Loucy (cell line): ENCODE measurements at regions not wholly inside any gene's neighbourhood (a gene's known extent, or its start where the extent isn't known, plus 50 kb on each side); places are given as distances from the start of the nearest gene placed in this dataset.

Source experiments
- H2AFZ ChIP-seq: fragments of 200-600 bp; sonication (generic); 2 replicates; pipeline ENCODE4 v1.6.0; 2016; ENCODE audit warnings: antibody characterized with exemption, mild to moderate bottlenecking, low read length, moderate library complexity
- H3F3A ChIP-seq: fragments of 200-600 bp; 2 replicates; pipeline ENCODE4 v1.6.0; 2016; ENCODE audit warnings: antibody characterized with exemption, low read depth, mild to moderate bottlenecking
- H3K27me3 ChIP-seq: fragments of 200-600 bp; sonication (generic); 2 replicates; pipeline ENCODE4 v1.6.1; 2014; ENCODE audit warnings: low read length, mild to moderate bottlenecking; ENCODE audit not compliant: insufficient read depth, poor library complexity, severe bottlenecking
- H3K36me3 ChIP-seq: fragments of 200-600 bp; sonication (generic); 2 replicates; pipeline ENCODE4 v1.6.1; 2016; ENCODE audit warnings: low read length; ENCODE audit not compliant: insufficient read depth
- H3K4me1 ChIP-seq: fragments of 200-600 bp; sonication (generic); 2 replicates; pipeline ENCODE4 v1.5.1; 2014; ENCODE audit warnings: low read length, mild to moderate bottlenecking; ENCODE audit not compliant: insufficient read depth, poor library complexity, severe bottlenecking
- H3K4me2 ChIP-seq: fragments of 200-600 bp; sonication (generic); 2 replicates; pipeline ENCODE4 v1.6.0; 2014; ENCODE audit warnings: antibody characterized with exemption, low read length, low read depth, mild to moderate bottlenecking; ENCODE audit not compliant: poor library complexity, severe bottlenecking
- H3K4me3 ChIP-seq: fragments of 200-600 bp; sonication (generic); 2 replicates; pipeline ENCODE4 v1.5.1; 2014; ENCODE audit warnings: low read length, mild to moderate bottlenecking, mixed read lengths; ENCODE audit not compliant: poor library complexity, severe bottlenecking
- H3K79me2 ChIP-seq: fragments of 200-600 bp; sonication (generic); 2 replicates; pipeline ENCODE4 v1.6.1; 2014; ENCODE audit warnings: low read length; ENCODE audit not compliant: insufficient read depth
- H3K9ac ChIP-seq: fragments of 200-600 bp; sonication (generic); 2 replicates; pipeline ENCODE4 v1.6.0; 2014; ENCODE audit warnings: mild to moderate bottlenecking, low read depth, low read length, moderate library complexity; ENCODE audit not compliant: poor library complexity, severe bottlenecking
- H3K9me2 ChIP-seq: fragments of 200-600 bp; sonication (generic); replicated peaks from 2 replicates; pipeline ENCODE4 v1.6.1; 2016; ENCODE audit warnings: low read depth, low read length, mixed read lengths
- H3K9me3 ChIP-seq: fragments of 200-600 bp; sonication (generic); 2 replicates; pipeline ENCODE4 v1.6.1; 2014; ENCODE audit warnings: mild to moderate bottlenecking, antibody characterized with exemption, low read length, low read depth; ENCODE audit not compliant: insufficient read depth
- H4K20me1 ChIP-seq: fragments of 200-600 bp; sonication (generic); 2 replicates; pipeline ENCODE4 v1.6.0; 2014; ENCODE audit warnings: antibody characterized with exemption, low read length, mild to moderate bottlenecking; ENCODE audit not compliant: insufficient read depth, poor library complexity, severe bottlenecking
- EZH2phosphoT487 ChIP-seq: fragments of 200-600 bp; IDR thresholded peaks from 2 replicates; pipeline ENCODE4 v1.6.1; 2018; ENCODE audit warnings: antibody characterized with exemption, mild to moderate bottlenecking, moderate library complexity, borderline replicate concordance
- TF ChIP-seq, protein P1 (sequence below): fragments of 200-600 bp; sonication (generic); conservative IDR thresholded peaks from 2 replicates; pipeline ENCODE4 v1.5.1; 2014; ENCODE audit warnings: mild to moderate bottlenecking, antibody characterized with exemption, low read length

GRCh38 chr22:44412136-44412731 lies 85.8 kb downstream of the RTL6 start:
- Histone ChIP-seq H3K36me3 (no peaks in the 10 kb centered on the region), H3K9me2 (no peaks in the 10 kb centered on the region), H3K27me3 (no peaks in the 10 kb centered on the region), H3K4me2 (no peak overlapping the region), H3K9me3 (no peaks in the 10 kb centered on the region), H4K20me1 (no peaks in the 10 kb centered on the region), H3F3A (no peaks in the 10 kb centered on the region), H3K4me1 (no peaks in the 10 kb centered on the region), H3K79me2 (no peaks in the 10 kb centered on the region), H3K4me3 (no peak overlapping the region), H3K9ac (no peak overlapping the region), H2AFZ (no peak overlapping the region)
- TF ChIP-seq EZH2phosphoT487: no peak
- TF ChIP-seq, protein P1, sequence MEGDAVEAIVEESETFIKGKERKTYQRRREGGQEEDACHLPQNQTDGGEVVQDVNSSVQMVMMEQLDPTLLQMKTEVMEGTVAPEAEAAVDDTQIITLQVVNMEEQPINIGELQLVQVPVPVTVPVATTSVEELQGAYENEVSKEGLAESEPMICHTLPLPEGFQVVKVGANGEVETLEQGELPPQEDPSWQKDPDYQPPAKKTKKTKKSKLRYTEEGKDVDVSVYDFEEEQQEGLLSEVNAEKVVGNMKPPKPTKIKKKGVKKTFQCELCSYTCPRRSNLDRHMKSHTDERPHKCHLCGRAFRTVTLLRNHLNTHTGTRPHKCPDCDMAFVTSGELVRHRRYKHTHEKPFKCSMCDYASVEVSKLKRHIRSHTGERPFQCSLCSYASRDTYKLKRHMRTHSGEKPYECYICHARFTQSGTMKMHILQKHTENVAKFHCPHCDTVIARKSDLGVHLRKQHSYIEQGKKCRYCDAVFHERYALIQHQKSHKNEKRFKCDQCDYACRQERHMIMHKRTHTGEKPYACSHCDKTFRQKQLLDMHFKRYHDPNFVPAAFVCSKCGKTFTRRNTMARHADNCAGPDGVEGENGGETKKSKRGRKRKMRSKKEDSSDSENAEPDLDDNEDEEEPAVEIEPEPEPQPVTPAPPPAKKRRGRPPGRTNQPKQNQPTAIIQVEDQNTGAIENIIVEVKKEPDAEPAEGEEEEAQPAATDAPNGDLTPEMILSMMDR: no peak

DNA sequence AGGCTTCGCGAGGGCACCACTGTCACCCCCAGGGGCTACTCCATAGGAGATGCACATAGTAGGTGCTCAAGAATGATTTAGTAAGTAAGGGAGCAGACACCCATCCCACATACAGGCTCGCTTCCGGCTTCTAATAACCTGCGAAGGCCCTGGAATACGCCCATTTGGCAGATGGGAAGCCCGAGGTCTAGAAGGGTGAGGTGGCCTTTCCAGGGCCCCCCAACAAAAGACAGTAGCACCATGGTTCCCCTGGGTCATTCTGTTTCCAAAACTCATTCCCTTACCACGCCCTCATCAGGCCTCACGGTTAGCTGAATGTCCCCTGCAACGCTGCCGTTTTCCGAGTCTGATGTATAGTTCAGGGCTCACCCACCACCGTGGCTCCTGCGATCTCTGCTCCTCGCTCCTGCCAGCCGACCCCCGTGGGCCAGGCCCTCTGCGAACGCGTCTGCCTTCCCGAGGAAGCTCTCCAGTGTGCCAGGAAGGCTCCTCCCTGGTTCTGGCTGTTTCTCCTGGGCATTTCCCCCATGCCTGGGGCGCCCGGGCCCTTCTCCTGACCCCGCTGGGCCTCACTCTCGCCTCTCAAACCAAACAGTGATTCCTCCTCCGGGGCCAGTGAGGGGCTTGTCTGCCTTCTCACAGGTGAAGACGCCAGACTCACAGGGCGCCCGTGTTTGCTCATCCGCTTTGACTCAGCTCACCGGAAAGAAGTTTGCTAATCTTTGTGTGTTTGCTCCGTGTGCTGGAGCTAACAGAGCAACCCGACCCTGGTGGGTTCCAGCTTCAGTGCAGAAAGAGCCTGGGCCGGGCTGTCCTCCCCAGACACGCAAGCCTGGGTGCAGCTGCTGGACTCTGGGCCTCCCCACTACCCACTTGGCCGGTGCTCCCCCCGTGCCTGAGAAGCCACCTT lies 86.6 kb downstream of the RTL6 start:
- no peak overlapping the region for H2AFZ ChIP-seq

GRCh38 chr22:44410451-44410991 lies 87.5 kb downstream of the RTL6 start:
- no peaks in the 10 kb centered on the region for H3K9me3 ChIP-seq
- no peaks in the 10 kb centered on the region for H3K9me2 ChIP-seq
- no peaks in the 10 kb centered on the region for H3K36me3 ChIP-seq
- no peak overlapping the region for H3K4me3 ChIP-seq
- TF ChIP-seq, protein P1: no peak
- no peak for TF ChIP-seq EZH2phosphoT487
- H3K27me3 ChIP-seq: no peaks in the 10 kb centered on the region
- no peaks in the 10 kb centered on the region for H3F3A ChIP-seq
- no peak overlapping the region for H3K9ac ChIP-seq
- no peaks in the 10 kb centered on the region for H3K4me1 ChIP-seq
- no peaks in the 10 kb centered on the region for H4K20me1 ChIP-seq
- no peak overlapping the region for H3K4me2 ChIP-seq
- H2AFZ ChIP-seq: no peak overlapping the region
- no peaks in the 10 kb centered on the region for H3K79me2 ChIP-seq

More for the DNA sequence above, 86.6 kb downstream of the RTL6 start:
- Histone ChIP-seq H3K27me3 (no peaks in the 10 kb centered on the region), H3K4me2 (no peak overlapping the region), H3K9me3 (no peaks in the 10 kb centered on the region), H3K4me3 (no peak overlapping the region), H4K20me1 (no peaks in the 10 kb centered on the region), H3K79me2 (no peaks in the 10 kb centered on the region), H3K36me3 (no peaks in the 10 kb centered on the region), H3K9me2 (no peaks in the 10 kb centered on the region), H3K4me1 (no peaks in the 10 kb centered on the region), H3F3A (no peaks in the 10 kb centered on the region), H3K9ac (no peak overlapping the region)
- TF ChIP-seq EZH2phosphoT487: no peak
- TF ChIP-seq, protein P1: no peak
